GM23338 (cell line): ENCODE measurements at regions not wholly inside any gene's neighbourhood (a gene's known extent, or its start where the extent isn't known, plus 50 kb on each side); places are given as distances from the start of the nearest gene placed in this dataset.

Experiments used
- EZH2 ChIP-seq: fragments of 200-600 bp; sonication (generic); IDR thresholded peaks from one replicate; pipeline ENCODE4 v1.8.0; 2017; ENCODE audit warnings: antibody characterized with exemption, mild to moderate bottlenecking, low read depth; ENCODE audit not compliant: unreplicated experiment
- NANOG ChIP-seq: IDR thresholded peaks from 2 replicates; pipeline ENCODE4 v1.6.1; 2016; ENCODE audit warnings: antibody characterized with exemption, borderline replicate concordance
- TF ChIP-seq, protein P1 (sequence below): fragments of 250-450 bp; sonication (Bioruptor Pico); IDR thresholded peaks from 2 replicates; pipeline ENCODE4 v1.5.0; 2020; ENCODE audit warnings: mild to moderate bottlenecking, moderate library complexity
- TF ChIP-seq, protein P2 (sequence below): IDR thresholded peaks from 2 replicates; pipeline ENCODE4 v1.6.1; 2016; ENCODE audit warnings: antibody characterized with exemption
- TF ChIP-seq, protein P3 (sequence below): IDR thresholded peaks from one replicate; pipeline ENCODE4 v1.6.1; 2018; ENCODE audit warnings: antibody characterized with exemption; ENCODE audit not compliant: unreplicated experiment

DNA sequence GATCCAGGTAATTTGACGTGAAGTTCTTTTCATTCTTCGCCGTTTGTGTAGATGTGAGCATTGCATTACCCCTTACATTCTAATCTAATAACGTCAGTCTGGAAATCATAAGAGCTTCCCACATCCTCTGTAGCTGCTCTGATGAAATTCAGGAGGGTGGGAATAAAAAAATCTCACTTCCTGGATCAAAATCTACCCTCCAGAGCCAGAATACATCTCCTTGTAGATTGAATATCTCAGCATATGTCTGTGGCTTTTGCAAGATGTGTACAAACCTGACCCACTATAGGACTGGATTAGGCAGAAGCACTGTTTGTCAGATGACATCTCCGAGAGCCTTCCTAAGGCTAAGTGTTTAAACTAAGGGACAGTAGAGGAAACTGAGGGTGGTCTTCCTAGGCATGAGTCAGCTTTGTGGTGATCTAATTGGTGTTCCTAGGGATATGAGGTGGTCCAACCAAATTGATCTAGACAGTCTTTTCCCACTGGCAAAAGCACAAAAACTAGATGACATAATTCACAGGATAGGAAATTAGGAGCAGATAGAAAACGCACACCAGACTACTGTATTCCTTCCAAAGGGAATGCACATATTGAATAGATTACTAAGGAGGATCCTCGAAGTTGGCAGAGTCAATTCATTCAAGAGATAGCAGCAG lies 216.3 kb upstream of the LRTM1 start (continued):
- TF ChIP-seq, protein P1, sequence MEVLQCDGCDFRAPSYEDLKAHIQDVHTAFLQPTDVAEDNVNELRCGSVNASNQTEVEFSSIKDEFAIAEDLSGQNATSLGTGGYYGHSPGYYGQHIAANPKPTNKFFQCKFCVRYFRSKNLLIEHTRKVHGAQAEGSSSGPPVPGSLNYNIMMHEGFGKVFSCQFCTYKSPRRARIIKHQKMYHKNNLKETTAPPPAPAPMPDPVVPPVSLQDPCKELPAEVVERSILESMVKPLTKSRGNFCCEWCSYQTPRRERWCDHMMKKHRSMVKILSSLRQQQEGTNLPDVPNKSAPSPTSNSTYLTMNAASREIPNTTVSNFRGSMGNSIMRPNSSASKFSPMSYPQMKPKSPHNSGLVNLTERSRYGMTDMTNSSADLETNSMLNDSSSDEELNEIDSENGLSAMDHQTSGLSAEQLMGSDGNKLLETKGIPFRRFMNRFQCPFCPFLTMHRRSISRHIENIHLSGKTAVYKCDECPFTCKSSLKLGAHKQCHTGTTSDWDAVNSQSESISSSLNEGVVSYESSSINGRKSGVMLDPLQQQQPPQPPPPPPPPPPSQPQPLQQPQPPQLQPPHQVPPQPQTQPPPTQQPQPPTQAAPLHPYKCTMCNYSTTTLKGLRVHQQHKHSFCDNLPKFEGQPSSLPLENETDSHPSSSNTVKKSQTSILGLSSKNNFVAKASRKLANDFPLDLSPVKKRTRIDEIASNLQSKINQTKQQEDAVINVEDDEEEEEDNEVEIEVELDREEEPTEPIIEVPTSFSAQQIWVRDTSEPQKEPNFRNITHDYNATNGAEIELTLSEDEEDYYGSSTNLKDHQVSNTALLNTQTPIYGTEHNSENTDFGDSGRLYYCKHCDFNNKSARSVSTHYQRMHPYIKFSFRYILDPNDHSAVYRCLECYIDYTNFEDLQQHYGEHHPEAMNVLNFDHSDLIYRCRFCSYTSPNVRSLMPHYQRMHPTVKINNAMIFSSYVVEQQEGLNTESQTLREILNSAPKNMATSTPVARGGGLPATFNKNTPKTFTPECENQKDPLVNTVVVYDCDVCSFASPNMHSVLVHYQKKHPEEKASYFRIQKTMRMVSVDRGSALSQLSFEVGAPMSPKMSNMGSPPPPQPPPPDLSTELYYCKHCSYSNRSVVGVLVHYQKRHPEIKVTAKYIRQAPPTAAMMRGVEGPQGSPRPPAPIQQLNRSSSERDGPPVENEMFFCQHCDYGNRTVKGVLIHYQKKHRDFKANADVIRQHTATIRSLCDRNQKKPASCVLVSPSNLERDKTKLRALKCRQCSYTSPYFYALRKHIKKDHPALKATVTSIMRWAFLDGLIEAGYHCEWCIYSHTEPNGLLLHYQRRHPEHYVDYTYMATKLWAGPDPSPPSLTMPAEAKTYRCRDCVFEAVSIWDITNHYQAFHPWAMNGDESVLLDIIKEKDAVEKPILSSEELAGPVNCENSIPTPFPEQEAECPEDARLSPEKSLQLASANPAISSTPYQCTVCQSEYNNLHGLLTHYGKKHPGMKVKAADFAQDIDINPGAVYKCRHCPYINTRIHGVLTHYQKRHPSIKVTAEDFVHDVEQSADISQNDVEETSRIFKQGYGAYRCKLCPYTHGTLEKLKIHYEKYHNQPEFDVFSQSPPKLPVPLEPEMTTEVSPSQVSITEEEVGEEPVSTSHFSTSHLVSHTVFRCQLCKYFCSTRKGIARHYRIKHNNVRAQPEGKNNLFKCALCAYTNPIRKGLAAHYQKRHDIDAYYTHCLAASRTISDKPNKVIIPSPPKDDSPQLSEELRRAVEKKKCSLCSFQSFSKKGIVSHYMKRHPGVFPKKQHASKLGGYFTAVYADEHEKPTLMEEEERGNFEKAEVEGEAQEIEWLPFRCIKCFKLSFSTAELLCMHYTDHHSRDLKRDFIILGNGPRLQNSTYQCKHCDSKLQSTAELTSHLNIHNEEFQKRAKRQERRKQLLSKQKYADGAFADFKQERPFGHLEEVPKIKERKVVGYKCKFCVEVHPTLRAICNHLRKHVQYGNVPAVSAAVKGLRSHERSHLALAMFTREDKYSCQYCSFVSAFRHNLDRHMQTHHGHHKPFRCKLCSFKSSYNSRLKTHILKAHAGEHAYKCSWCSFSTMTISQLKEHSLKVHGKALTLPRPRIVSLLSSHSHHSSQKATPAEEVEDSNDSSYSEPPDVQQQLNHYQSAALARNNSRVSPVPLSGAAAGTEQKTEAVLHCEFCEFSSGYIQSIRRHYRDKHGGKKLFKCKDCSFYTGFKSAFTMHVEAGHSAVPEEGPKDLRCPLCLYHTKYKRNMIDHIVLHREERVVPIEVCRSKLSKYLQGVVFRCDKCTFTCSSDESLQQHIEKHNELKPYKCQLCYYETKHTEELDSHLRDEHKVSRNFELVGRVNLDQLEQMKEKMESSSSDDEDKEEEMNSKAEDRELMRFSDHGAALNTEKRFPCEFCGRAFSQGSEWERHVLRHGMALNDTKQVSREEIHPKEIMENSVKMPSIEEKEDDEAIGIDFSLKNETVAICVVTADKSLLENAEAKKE (CRISPR knock-in tag), result no peak
- TF ChIP-seq NANOG, result no peak
- TF ChIP-seq, protein P2, sequence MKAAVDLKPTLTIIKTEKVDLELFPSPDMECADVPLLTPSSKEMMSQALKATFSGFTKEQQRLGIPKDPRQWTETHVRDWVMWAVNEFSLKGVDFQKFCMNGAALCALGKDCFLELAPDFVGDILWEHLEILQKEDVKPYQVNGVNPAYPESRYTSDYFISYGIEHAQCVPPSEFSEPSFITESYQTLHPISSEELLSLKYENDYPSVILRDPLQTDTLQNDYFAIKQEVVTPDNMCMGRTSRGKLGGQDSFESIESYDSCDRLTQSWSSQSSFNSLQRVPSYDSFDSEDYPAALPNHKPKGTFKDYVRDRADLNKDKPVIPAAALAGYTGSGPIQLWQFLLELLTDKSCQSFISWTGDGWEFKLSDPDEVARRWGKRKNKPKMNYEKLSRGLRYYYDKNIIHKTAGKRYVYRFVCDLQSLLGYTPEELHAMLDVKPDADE, result no peak
- TF ChIP-seq, protein P3, sequence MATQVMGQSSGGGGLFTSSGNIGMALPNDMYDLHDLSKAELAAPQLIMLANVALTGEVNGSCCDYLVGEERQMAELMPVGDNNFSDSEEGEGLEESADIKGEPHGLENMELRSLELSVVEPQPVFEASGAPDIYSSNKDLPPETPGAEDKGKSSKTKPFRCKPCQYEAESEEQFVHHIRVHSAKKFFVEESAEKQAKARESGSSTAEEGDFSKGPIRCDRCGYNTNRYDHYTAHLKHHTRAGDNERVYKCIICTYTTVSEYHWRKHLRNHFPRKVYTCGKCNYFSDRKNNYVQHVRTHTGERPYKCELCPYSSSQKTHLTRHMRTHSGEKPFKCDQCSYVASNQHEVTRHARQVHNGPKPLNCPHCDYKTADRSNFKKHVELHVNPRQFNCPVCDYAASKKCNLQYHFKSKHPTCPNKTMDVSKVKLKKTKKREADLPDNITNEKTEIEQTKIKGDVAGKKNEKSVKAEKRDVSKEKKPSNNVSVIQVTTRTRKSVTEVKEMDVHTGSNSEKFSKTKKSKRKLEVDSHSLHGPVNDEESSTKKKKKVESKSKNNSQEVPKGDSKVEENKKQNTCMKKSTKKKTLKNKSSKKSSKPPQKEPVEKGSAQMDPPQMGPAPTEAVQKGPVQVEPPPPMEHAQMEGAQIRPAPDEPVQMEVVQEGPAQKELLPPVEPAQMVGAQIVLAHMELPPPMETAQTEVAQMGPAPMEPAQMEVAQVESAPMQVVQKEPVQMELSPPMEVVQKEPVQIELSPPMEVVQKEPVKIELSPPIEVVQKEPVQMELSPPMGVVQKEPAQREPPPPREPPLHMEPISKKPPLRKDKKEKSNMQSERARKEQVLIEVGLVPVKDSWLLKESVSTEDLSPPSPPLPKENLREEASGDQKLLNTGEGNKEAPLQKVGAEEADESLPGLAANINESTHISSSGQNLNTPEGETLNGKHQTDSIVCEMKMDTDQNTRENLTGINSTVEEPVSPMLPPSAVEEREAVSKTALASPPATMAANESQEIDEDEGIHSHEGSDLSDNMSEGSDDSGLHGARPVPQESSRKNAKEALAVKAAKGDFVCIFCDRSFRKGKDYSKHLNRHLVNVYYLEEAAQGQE, result no peak
- no peak for TF ChIP-seq EZH2
